ENCODE measurements at regions not wholly inside any gene's neighbourhood (a gene's known extent, or its start where the extent isn't known, plus 50 kb on each side); places are given as distances from the start of the nearest gene placed in this dataset.

DNA sequence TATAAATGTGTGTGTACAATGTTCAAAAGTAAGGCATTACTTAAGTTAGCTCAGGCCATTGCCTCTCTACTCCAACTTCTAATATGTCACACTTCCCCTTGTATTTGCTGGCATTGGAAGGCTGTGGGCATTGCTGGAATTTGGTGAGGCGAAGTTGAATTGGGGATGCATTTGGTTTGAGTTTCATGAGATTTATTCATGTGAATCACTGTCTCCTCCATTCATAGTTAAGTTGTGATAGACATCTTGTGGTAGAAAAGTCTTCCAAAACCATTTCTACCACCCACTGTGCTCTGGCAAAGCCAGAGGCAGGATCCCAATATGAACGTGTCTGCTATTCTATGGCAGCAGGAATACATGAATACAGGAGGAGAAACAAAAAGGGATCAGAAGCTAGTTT, 397.8 kb upstream of the USP24 start:
- ChIA-PET CTCF (no interaction called here), POLR2A (no interaction called here)
- TF ChIP-seq, protein P1, sequence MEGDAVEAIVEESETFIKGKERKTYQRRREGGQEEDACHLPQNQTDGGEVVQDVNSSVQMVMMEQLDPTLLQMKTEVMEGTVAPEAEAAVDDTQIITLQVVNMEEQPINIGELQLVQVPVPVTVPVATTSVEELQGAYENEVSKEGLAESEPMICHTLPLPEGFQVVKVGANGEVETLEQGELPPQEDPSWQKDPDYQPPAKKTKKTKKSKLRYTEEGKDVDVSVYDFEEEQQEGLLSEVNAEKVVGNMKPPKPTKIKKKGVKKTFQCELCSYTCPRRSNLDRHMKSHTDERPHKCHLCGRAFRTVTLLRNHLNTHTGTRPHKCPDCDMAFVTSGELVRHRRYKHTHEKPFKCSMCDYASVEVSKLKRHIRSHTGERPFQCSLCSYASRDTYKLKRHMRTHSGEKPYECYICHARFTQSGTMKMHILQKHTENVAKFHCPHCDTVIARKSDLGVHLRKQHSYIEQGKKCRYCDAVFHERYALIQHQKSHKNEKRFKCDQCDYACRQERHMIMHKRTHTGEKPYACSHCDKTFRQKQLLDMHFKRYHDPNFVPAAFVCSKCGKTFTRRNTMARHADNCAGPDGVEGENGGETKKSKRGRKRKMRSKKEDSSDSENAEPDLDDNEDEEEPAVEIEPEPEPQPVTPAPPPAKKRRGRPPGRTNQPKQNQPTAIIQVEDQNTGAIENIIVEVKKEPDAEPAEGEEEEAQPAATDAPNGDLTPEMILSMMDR (IDR thresholded peaks at IDR 0.05; ENCODE audit: control extremely low read depth, extremely low read depth, low read depth, missing control alignments): no peak
- DNase-seq (ENCODE audit: extremely low spot score): no peak

DNA sequence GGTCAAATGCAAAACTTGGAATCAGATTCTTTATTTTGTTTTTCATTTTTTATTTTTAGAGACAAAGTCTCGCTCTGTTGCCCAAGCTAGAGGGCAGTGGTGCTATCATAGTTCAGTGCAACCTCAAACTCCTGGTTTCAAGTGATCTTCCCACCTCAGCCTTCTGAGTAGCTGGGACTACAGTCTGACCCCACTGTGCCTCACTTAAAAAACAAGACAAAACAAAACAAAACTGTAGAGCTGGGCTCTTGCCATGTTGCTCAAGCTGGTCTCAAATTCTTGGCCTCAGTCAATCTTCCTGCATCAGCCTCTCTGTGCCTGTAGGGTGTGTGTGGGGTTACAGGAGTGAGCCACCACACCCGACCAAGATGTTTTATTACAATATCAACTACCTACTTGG, 396.0 kb upstream of the USP24 start:
- ChIA-PET CTCF (interaction anchor here (1.6 kb wide), 1 partner anchor 30 kb away, joined by 4 read pairs; no protein-coding TSS in a partner anchor), POLR2A (no interaction called here)
- no peak for DNase-seq (ENCODE audit: extremely low spot score)
- TF ChIP-seq, protein P1 (IDR thresholded peaks at IDR 0.05; ENCODE audit: control extremely low read depth, extremely low read depth, low read depth, missing control alignments): no peak

DNA sequence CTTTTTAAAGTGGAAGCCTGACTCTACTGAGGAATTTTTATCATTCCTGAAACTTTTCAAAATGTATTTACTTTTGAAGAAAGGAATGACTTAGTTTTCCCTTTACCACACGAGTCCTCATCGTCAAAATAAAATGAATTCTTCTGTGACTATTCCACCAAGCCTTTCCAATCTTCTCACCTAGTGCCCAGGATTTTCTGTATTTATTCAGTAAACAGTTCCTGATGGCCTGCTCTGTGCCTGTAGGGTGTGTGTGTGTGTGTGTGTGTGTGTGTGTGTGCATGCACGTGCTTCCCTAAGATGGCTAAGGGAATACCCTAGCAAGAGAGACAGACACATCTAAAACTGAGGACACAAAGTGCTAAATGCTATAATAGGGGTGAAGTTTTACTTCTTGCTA, 395.0 kb upstream of the USP24 start:
- ChIA-PET CTCF (no interaction called here), POLR2A (no interaction called here)
- TF ChIP-seq, protein P1 (IDR thresholded peaks at IDR 0.05; ENCODE audit: control extremely low read depth, extremely low read depth, low read depth, missing control alignments): no peak
- no peak for DNase-seq (ENCODE audit: extremely low spot score)

DNA sequence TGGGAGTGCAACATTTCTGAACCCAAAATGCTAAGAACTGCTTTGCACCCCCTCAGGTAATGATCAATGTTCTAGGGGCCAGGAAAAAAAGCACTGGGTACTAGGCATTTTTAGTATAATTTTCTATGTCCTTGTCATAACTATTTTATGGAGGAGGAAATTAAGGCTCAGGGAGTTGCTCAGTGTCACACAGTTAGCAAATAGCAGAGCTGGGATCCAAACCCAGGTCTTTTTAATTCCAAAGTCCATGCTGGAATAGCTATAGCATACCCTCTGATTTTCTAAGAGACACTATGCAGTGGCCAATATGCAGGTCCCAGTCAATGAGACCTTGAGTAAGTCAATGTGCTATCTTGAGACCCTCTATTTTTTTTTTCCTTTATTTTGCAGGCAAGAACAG, 394.5 kb upstream of the USP24 start:
- DNase-seq (ENCODE audit: extremely low spot score): no peak
- CTCF ChIA-PET: no interaction called here
- TF ChIP-seq, protein P1 (IDR thresholded peaks at IDR 0.05; ENCODE audit: control extremely low read depth, extremely low read depth, low read depth, missing control alignments): no peak
- POLR2A ChIA-PET: no interaction called here

DNA sequence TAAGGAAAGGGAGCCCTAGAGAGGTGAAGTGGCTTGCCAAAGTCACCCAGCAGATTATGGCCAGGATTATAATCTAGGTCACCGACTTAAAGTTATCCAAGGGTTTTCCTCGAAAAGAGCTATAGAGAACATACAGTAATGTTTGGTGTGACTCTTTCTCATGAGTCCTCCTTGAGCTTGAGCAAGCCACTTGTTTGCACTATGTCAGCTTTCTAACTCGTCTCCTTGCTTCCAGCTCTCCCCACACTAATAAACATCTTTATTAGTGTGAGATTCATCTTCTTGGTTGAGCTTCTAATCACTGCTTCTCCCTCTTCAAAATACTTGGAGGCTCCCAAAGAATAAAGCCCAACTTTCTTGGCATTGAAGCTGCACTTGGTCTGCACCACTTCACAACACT, 390.0 kb upstream of the USP24 start:
- ChIA-PET POLR2A (no interaction called here), CTCF (interaction anchor here (1.0 kb wide), 1 partner anchor 18 kb away, joined by 3 read pairs; no protein-coding TSS in a partner anchor)
- TF ChIP-seq, protein P1 (IDR thresholded peaks at IDR 0.05; ENCODE audit: control extremely low read depth, extremely low read depth, low read depth, missing control alignments): no peak
- no peak for DNase-seq (ENCODE audit: extremely low spot score)

DNA sequence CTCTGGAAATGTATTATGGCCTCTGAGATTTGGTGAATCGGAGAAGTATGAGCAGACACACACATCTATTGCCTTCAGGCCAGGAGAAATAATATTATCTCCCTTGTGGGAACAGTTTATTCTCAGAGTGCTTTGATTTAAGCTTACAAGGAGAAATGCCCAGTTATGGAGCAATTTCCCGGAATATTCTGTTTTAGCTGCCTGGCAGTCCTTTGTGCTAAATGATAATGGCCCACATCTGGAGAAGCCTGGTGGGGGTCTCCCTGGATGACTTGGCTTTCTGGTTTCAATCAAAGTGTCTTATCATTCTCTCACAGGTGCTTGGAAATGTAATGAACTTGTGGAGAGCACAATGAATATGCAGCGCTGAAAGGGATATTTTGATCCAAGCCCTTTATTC, 389.6 kb upstream of the USP24 start:
- TF ChIP-seq, protein P1 (IDR thresholded peaks at IDR 0.05; ENCODE audit: control extremely low read depth, extremely low read depth, low read depth, missing control alignments): no peak
- POLR2A ChIA-PET: no interaction called here
- CTCF ChIA-PET: interaction anchor here (1.0 kb wide), 1 partner anchor 18 kb away, joined by 3 read pairs; no protein-coding TSS in a partner anchor
- DNase-seq (ENCODE audit: extremely low spot score): no peak

DNA sequence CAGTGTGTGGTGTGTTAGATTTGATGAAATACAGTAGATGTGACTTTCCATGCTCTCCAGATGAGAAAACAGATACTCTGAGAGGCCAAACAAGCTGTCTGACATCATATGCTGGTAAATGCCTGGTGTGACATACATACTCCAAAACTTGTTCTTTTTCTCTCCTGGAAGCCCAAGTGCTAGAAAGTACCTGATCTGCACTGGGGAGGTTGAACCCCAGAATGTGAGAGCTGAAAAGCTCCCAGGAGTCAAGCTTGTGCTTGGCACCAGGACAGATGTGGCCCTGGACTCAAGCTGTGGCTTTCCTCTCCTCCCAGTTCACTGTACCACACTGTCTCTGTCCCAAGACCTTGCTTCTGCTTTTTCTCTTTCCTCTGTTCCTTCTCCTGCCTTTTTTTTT, 389.0 kb upstream of the USP24 start:
- DNase-seq (ENCODE audit: extremely low spot score): no peak
- ChIA-PET POLR2A (no interaction called here), CTCF (no interaction called here)
- TF ChIP-seq, protein P1 (IDR thresholded peaks at IDR 0.05; ENCODE audit: control extremely low read depth, extremely low read depth, low read depth, missing control alignments): no peak

Data from GM10248 (cell line).